HCT116 (cell line): ENCODE measurements at regions not wholly inside any gene's neighbourhood (a gene's known extent, or its start where the extent isn't known, plus 50 kb on each side); places are given as distances from the start of the nearest gene placed in this dataset.

Experiments
- ATAC-seq: fragments of 200-7000 bp; cut with Tn5 transposase; 2 replicates; pipeline ENCODE4 v1.9.1; 2020; ENCODE audit warnings: mild to moderate bottlenecking, moderate library complexity
- BruUV-seq: library from RNA; stranded (reverse); fragments of 400-500 nt; replicated peaks from 2 replicates; lab custom pipeline; 2021; lab: Mats Ljungman, UMichigan
- CTCF ChIA-PET: fragments of 300-600 bp; sonication (Branson Sonifier 250); formaldehyde crosslinking; loops from one replicate; lab custom pipeline; 2021; ENCODE audit warnings: antibody characterized with exemption; lab: Charles Lee
- POLR2A ChIA-PET: fragments of 300-600, 350-600 bp; sonication (Branson Sonifier 250); formaldehyde crosslinking; loops from one replicate; lab custom pipeline; 2021; ENCODE audit warnings: antibody characterized with exemption; lab: Charles Lee
- RAD21 ChIA-PET, 2 experiments: fragments of 300-600 bp; sonication (Branson Sonifier 250); formaldehyde crosslinking; loops; one replicate each; lab custom pipeline; 2023; ENCODE audit warnings: low total read pairs in 2 of 2; ENCODE audit not compliant: uncharacterized antibody in 2 of 2, unreplicated experiment in 2 of 2, low non-redundant PET in 1 of 2; lab: Charles Lee
- DNase-seq: peaks from one replicate; pipeline ENCODE4 v3.0.0-alpha.2; 2010; ENCODE audit warnings: low read depth, low spot score
- H2AFZ ChIP-seq: fragments of 200-600 bp; shearing (Covaris generic), sonication (generic); 2 replicates; pipeline ENCODE4 v1.6.1; 2017; ENCODE audit warnings: low read depth, mixed run types, mixed read lengths, antibody characterized with exemption, low read length; ENCODE audit not compliant: poor library complexity, severe bottlenecking
- H3K27ac ChIP-seq: 2 replicates; pipeline ENCODE4 v1.5.1; 2012; ENCODE audit warnings: low read depth, low read length
- H3K27me3 ChIP-seq: fragments of 200-600 bp; sonication (generic); 2 replicates; pipeline ENCODE4 v1.6.1; 2016; ENCODE audit warnings: mixed run types, low read length, mixed read lengths; ENCODE audit not compliant: insufficient read depth
- H3K36me3 ChIP-seq, 2 experiments: fragments of 200-500 bp in 1 of 2; fragments of 200-600 bp in 1 of 2; sonication (Bioruptor generic) in 1 of 2; sonication (generic) in 1 of 2; 2 replicates each; pipeline versions ENCODE4 v1.5.1 to v1.6.1; 2014 to 2016; ENCODE audit warnings: low read length in 2 of 2, inconsistent platforms in 1 of 2, mixed read lengths in 1 of 2, mixed run types in 1 of 2; ENCODE audit not compliant: insufficient read depth in 2 of 2, control insufficient read depth in 1 of 2
- H3K4me1 ChIP-seq, 2 experiments: fragments of 200-600 bp in 1 of 2; sonication (generic) in 1 of 2; 2 replicates each; pipeline versions ENCODE4 v1.5.1 to v1.6.1; 2012 to 2017; ENCODE audit warnings: low read length in 2 of 2, inconsistent platforms in 1 of 2, mild to moderate bottlenecking in 1 of 2, mixed read lengths in 1 of 2, mixed run types in 1 of 2, moderate library complexity in 1 of 2; ENCODE audit not compliant: insufficient read depth in 2 of 2, control insufficient read depth in 1 of 2
- H3K4me2 ChIP-seq: fragments of 200-600 bp; sonication (generic); 2 replicates; pipeline ENCODE4 v1.6.1; 2017; ENCODE audit warnings: mixed run types, low read length, mixed read lengths
- H3K4me3 ChIP-seq, 2 experiments: fragments of 200-600 bp in 1 of 2; sonication (generic) in 1 of 2; replicated peaks in 1 of 2; 2 replicates each; pipeline ENCODE4 v1.5.1; 2011 to 2016; ENCODE audit warnings: low read length in 2 of 2, control low read depth in 1 of 2, low read depth in 1 of 2, mild to moderate bottlenecking in 1 of 2, mixed read lengths in 1 of 2, mixed run types in 1 of 2
- H3K79me2 ChIP-seq: fragments of 200-600 bp; sonication (generic); 2 replicates; pipeline ENCODE4 v1.6.1; 2017; ENCODE audit warnings: mild to moderate bottlenecking, mixed run types, low read length, moderate library complexity, mixed read lengths; ENCODE audit not compliant: insufficient read depth
- H3K9ac ChIP-seq: fragments of 200-600 bp; sonication (generic); 2 replicates; pipeline ENCODE4 v1.6.1; 2016; ENCODE audit warnings: low read length, mixed read lengths
- H3K9me2 ChIP-seq: fragments of 200-600 bp; sonication (generic), shearing (Covaris generic); 2 replicates; pipeline ENCODE4 v1.6.1; 2017; ENCODE audit warnings: mixed run types, mild to moderate bottlenecking, moderate library complexity; ENCODE audit not compliant: insufficient read depth
- H3K9me3 ChIP-seq, 2 experiments: fragments of 200-500 bp in 1 of 2; fragments of 200-600 bp in 1 of 2; sonication (Bioruptor generic) in 1 of 2; sonication (generic) in 1 of 2; 2 replicates each; pipeline ENCODE4 v1.6.1; 2014 to 2017; ENCODE audit warnings: low read length in 2 of 2, mixed read lengths in 2 of 2, inconsistent platforms in 1 of 2, low read depth in 1 of 2, mild to moderate bottlenecking in 1 of 2, mixed run types in 1 of 2, moderate library complexity in 1 of 2; ENCODE audit not compliant: control insufficient read depth in 1 of 2, insufficient read depth in 1 of 2
- H4K20me1 ChIP-seq: fragments of 200-600 bp; sonication (generic), shearing (Covaris generic); 2 replicates; pipeline ENCODE4 v1.6.1; 2017; ENCODE audit warnings: mixed run types, mild to moderate bottlenecking, moderate library complexity; ENCODE audit not compliant: insufficient read depth
- CBX3 ChIP-seq: IDR thresholded peaks from 2 replicates; pipeline ENCODE4 v1.6.1; 2012; ENCODE audit warnings: low read depth
- EZH2 ChIP-seq: fragments of 200-600 bp; sonication (generic); IDR thresholded peaks from 2 replicates; pipeline ENCODE4 v1.6.1; 2017; ENCODE audit warnings: antibody characterized with exemption, mixed run types
- EZH2phosphoT487 ChIP-seq: fragments of 200-600 bp; IDR thresholded peaks from 2 replicates; pipeline ENCODE4 v1.6.1; 2018; ENCODE audit warnings: antibody characterized with exemption, borderline replicate concordance
- FOSL1 ChIP-seq: IDR thresholded peaks from 2 replicates; pipeline ENCODE4 v1.6.1; 2012; ENCODE audit warnings: low read depth
- MAX ChIP-seq: IDR thresholded peaks from 2 replicates; pipeline ENCODE4 v1.6.1; 2012
- POLR2AphosphoS5 ChIP-seq: IDR thresholded peaks from 2 replicates; pipeline ENCODE4 v1.6.1; 2011; ENCODE audit warnings: mild to moderate bottlenecking, low read depth, low read length, moderate library complexity
- RAD21 ChIP-seq: IDR thresholded peaks from 2 replicates; pipeline ENCODE4 v1.6.1; 2012; ENCODE audit warnings: low read depth, mild to moderate bottlenecking
- SP1 ChIP-seq: IDR thresholded peaks from 2 replicates; pipeline ENCODE4 v1.6.1; 2012; ENCODE audit warnings: low read depth
- TCF7L2 ChIP-seq: IDR thresholded peaks from 2 replicates; pipeline ENCODE4 v1.7.0; 2011; ENCODE audit warnings: borderline replicate concordance, inconsistent platforms; ENCODE audit not compliant: insufficient read depth, insufficient read length; ENCODE audit errors: extremely low read depth
- ZBTB33 ChIP-seq: IDR thresholded peaks from 2 replicates; pipeline ENCODE4 v1.6.1; 2011; ENCODE audit warnings: mild to moderate bottlenecking, low read length, moderate library complexity; ENCODE audit not compliant: insufficient replicate concordance; ENCODE audit errors: extremely low read depth
- ZFX ChIP-seq: fragments of 450-650 bp; IDR thresholded peaks from 2 replicates; pipeline ENCODE4 v1.6.1; 2017
- ZNF274 ChIP-seq: fragments of 200-500 bp; sonication (Bioruptor generic); IDR thresholded peaks from 2 replicates; pipeline ENCODE4 v1.6.1; 2014; ENCODE audit warnings: mild to moderate bottlenecking, low read depth, low read length, inconsistent platforms
- intact Hi-C: fragments of 100-400 bp; cut with micrococcal nuclease; formaldehyde crosslinking; loops from 2 replicates; pipeline ENCODE4 v1.10.0; 2022
- TF ChIP-seq, protein P1 (sequence below), 3 experiments: fragments of 200-600 bp in 1 of 3; sonication (generic) in 1 of 3; IDR thresholded peaks in 2 of 3; conservative IDR thresholded peaks in 1 of 3; 2 replicates each; pipeline ENCODE4 v1.5.1; 2012 to 2017; ENCODE audit warnings: low read depth in 2 of 3, low read length in 2 of 3, antibody characterized with exemption in 1 of 3, borderline replicate concordance in 1 of 3, control low read depth in 1 of 3, mild to moderate bottlenecking in 1 of 3, mixed read lengths in 1 of 3, mixed run types in 1 of 3, moderate library complexity in 1 of 3; ENCODE audit not compliant: insufficient read depth in 1 of 3
- TF ChIP-seq, protein P2 (sequence below): IDR thresholded peaks from 2 replicates; pipeline ENCODE4 v1.6.1; 2012

- no peak for ATAC-seq
- CTCF ChIA-PET, result no interaction called here
Observed at GRCh38 chr1:221149555-221150075, 270.4 kb downstream of the HLX start.

DNA sequence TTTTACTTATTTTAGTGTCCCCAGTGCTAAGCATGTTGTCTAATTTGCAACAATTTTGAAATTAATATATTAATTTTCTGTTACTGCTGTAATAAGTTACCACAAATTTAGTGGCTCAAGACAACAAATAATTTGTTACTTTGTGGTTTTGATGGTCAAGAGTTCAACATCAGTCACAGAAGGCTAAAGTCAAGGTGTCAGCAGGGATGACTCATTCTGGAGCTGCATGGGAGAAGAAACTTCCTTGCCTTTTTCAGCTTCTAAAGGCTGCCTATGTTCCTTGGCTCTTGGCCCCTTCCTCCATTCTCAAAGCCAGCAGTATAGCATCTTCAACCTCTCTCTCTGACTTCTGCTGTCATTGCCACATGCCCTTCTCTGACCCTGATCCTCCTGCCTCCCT lies 271.8 kb downstream of the HLX start:
- POLR2A ChIA-PET, result no interaction called here
- no peak overlapping the region for H3K9ac ChIP-seq
- no peaks in the 10 kb centered on the region for H3K36me3 ChIP-seq
- no peak for DNase-seq
- no peak overlapping the region for H2AFZ ChIP-seq
- ATAC-seq, result no peak
- H3K4me2 ChIP-seq, result no peak overlapping the region
- H3K79me2 ChIP-seq, result no peaks in the 10 kb centered on the region
- H3K4me3 ChIP-seq, result no peak overlapping the region
- intact Hi-C loops, result no loop called here
- RAD21 ChIA-PET, result no interaction called here
- no peaks in the 10 kb centered on the region for H3K27me3 ChIP-seq
- no TSS peak for BruUV-seq
- no peaks in the 10 kb centered on the region for H3K9me2 ChIP-seq
- H3K9me3 ChIP-seq, result no peaks in the 10 kb centered on the region
- no peaks in the 10 kb centered on the region for H3K4me1 ChIP-seq
- CTCF ChIA-PET, result no interaction called here
- H4K20me1 ChIP-seq, result no peaks in the 10 kb centered on the region
- H3K27ac ChIP-seq, result no peak overlapping the region
- no peak for TF ChIP-seq ZFX
- no peak for TF ChIP-seq RAD21
- TF ChIP-seq TCF7L2, result no peak
- no peak for TF ChIP-seq SP1
- no peak for TF ChIP-seq POLR2AphosphoS5
- TF ChIP-seq, protein P1, sequence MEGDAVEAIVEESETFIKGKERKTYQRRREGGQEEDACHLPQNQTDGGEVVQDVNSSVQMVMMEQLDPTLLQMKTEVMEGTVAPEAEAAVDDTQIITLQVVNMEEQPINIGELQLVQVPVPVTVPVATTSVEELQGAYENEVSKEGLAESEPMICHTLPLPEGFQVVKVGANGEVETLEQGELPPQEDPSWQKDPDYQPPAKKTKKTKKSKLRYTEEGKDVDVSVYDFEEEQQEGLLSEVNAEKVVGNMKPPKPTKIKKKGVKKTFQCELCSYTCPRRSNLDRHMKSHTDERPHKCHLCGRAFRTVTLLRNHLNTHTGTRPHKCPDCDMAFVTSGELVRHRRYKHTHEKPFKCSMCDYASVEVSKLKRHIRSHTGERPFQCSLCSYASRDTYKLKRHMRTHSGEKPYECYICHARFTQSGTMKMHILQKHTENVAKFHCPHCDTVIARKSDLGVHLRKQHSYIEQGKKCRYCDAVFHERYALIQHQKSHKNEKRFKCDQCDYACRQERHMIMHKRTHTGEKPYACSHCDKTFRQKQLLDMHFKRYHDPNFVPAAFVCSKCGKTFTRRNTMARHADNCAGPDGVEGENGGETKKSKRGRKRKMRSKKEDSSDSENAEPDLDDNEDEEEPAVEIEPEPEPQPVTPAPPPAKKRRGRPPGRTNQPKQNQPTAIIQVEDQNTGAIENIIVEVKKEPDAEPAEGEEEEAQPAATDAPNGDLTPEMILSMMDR (IDR thresholded peaks at IDR 0.05 in 2 of 3, conservative IDR thresholded peaks at IDR 0.05 in 1 of 3; ENCODE audit: borderline replicate concordance in 1 of 3, insufficient read depth in 1 of 3, low read depth in 2 of 3, low read length in 2 of 3), result no peak
- TF ChIP-seq, protein P2, sequence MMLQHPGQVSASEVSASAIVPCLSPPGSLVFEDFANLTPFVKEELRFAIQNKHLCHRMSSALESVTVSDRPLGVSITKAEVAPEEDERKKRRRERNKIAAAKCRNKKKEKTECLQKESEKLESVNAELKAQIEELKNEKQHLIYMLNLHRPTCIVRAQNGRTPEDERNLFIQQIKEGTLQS, result no peak
- TF ChIP-seq MAX, result no peak
- TF ChIP-seq ZBTB33, result no peak
- no peak for TF ChIP-seq EZH2phosphoT487
- TF ChIP-seq ZNF274, result no peak
- TF ChIP-seq FOSL1, result no peak

More at GRCh38 chr1:221149555-221150075, 270.4 kb downstream of the HLX start:
- no TSS peak for BruUV-seq
- RAD21 ChIA-PET, result no interaction called here
- H3K27me3 ChIP-seq, result no peaks in the 10 kb centered on the region
- no peaks in the 10 kb centered on the region for H3K9me3 ChIP-seq
- H3K9me2 ChIP-seq, result no peaks in the 10 kb centered on the region
- no peak overlapping the region for H3K27ac ChIP-seq
- intact Hi-C loops, result no loop called here
- POLR2A ChIA-PET, result no interaction called here
- DNase-seq, result no peak
- H3K4me1 ChIP-seq, result no peaks in the 10 kb centered on the region
- H3K36me3 ChIP-seq, result no peaks in the 10 kb centered on the region
- no peak overlapping the region for H3K9ac ChIP-seq
- no peaks in the 10 kb centered on the region for H4K20me1 ChIP-seq
- H3K4me3 ChIP-seq, result no peak overlapping the region
- no peaks in the 10 kb centered on the region for H3K79me2 ChIP-seq
- TF ChIP-seq CBX3 (no peak), POLR2AphosphoS5 (no peak), TCF7L2 (no peak), MAX (no peak), RAD21 (no peak), EZH2 (no peak)
- TF ChIP-seq, protein P2, result no peak
- no peak overlapping the region for H3K4me2 ChIP-seq
- H2AFZ ChIP-seq, result no peak overlapping the region
